NCI-H2081 treated with DMSO at 0.1 percent for 48 hours (cell line): ENCODE measurements at regions not wholly inside any gene's neighbourhood (a gene's known extent, or its start where the extent isn't known, plus 50 kb on each side); places are given as distances from the start of the nearest gene placed in this dataset.
"Not testable (repeated sequence)": the region's sequence is repeated elsewhere in the genome, so short reads cannot be mapped to it uniquely, and the experiment has no call there.

Experiments
- DNase-seq: peaks from one replicate; lab custom pipeline; 2025; lab: John Stamatoyannopoulos, UW

DNA sequence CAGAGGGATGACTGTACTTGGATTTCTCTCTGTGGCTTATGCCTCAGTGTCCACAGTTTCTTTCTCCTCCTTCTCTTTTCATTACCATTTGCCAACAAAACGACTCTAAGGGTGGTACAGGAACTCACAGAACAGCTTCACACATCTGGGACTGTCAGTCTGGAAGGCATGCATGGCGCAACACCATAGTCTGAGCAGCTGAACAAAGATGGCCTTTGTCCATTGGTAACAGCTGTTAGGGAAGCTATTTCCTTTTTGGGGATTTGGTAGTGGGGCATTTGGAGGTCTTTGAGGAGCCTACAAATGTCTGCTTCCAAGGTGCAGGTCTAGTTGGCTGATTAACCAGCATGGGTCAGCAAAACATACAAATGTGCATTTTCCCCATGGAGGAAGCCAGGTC, 81.4 kb upstream of the PCDH8 start:
- DNase-seq = no peak

- no peak for DNase-seq
Observed at GRCh38 chr13:52926971-52927370, 78.5 kb upstream of the PCDH8 start.

- DNase-seq = no peak
Observed at GRCh38 chr13:52925775-52926285, 77.4 kb upstream of the PCDH8 start.

DNA sequence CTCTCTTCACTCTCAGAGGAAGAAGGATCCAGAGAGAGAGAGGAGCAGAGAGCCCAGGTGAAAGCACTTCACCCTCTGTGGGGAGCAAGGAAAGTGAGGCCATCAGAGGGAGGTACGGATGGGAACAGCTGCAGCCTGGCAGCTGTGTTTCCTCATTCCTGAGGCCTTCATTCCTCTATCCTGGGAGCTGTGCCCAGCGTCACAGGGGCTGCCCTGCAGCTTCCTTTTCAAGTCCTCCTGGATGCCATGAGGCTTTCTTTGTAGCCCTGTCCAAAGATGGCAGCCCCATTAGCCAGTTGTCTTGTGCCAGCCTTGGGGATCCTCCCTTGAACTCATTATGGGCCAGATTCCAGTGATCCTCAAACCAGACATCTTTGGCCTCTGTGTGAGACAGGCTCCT, 76.8 kb upstream of the PCDH8 start:
- DNase-seq = no peak

DNA sequence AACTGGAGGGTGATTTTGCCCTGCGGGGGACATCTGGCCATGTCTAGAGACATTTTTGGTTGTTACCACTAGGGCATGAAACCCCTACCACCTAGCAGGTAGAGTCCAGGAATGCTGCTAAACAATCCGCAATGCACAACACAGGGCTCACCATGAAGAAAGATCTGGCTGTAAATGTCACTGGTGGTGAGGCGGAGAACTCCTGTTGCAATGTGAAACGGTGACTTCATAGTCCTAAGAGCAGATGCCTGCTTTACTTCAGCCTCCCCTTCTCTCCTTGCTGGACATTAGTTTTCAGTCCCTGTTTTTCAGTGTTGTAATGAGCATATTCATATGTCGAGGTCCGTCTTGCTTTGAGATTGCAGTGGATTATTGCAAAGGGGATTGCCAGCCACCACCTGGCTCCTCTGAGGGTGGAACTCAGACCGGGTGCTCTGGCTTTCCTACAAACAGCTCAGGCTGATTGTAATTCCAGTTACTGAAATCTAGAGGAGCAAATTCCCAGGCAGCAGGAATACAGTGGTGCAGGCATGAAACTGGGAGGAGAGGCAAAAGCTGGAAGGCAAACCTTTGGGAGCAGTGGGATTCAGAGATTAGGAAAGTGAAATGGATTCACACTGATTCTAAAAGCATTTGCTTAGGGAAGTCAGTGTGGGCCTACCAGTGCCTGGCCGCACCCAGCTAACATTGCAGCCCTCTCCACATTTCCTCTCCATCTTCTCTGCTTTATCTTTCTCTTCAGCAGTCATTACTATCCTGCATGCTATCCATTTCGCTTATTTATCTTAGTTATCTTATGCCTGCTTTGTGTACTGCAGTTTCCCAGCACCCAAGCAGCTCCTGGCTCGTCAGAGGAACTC, 76.1 kb upstream of the PCDH8 start:
- no peak for DNase-seq

DNA sequence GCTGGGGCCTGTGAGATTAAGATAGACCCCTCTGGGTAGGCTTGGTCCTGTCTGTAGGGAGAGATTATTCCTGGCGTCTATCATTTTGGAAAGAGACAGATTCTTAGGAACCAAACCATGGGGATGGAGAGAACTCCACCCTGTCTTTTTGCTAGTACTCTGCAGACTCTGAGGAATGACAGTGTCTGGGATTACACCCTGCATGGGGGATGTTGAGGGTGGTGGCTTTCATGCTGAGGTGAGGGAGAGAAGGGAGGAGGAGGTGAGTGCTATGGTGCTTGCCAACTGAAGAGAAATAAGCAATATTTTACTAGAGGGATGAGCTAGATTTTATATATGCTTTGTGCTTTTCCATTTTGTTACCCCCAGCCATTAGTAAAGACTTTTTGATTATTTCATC, 74.5 kb upstream of the PCDH8 start:
- DNase-seq = no peak

DNA sequence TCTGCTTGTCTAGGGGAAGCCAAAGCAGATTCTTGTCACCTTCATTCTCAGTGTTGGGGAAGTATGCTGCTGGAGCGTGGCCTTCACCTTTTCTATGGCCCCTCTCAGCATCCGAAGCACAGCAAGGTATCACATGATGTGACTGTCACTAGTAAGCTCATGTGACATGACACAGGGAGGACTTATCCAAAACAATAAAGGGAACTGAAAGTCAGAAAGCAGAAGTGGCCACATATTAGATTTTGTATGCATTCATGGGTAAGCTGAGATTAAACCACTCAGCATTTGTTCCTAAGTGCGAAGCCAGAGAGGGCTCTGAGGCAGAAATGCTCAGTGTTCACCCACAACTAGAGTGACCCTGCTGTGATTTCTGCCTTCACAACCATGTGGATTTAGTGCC, 72.8 kb upstream of the PCDH8 start:
- DNase-seq = no peak

DNA sequence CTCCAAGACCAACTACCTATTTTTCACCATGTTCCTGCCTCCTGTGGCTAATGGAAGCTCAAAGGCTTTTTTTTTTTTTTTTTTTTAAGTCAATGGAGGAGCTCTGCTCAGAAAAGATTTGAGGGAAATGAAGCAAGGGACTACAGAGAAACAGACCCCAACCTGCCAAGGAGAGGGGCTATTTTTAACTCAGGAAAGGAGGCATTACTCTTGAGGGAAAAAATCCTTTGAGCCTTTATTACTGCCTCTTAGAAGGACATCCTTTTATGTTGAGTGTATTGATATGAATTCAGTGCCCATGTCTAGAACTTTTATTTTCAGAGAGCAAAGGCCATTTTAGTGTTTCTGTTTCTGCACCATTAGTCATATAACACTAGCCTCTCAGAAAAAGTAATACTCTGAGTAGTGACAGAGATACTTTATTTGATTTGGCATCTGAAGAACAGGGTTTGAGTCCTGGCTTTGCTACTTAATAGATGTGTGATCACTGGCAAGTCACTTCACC, 68.1 kb upstream of the PCDH8 start:
- DNase-seq = no peak

GRCh38 chr13:52911340-52911739, 62.9 kb upstream of the PCDH8 start:
- no peak for DNase-seq

GRCh38 chr13:52910318-52910717, 61.9 kb upstream of the PCDH8 start:
- not testable (repeated sequence) for DNase-seq

DNA sequence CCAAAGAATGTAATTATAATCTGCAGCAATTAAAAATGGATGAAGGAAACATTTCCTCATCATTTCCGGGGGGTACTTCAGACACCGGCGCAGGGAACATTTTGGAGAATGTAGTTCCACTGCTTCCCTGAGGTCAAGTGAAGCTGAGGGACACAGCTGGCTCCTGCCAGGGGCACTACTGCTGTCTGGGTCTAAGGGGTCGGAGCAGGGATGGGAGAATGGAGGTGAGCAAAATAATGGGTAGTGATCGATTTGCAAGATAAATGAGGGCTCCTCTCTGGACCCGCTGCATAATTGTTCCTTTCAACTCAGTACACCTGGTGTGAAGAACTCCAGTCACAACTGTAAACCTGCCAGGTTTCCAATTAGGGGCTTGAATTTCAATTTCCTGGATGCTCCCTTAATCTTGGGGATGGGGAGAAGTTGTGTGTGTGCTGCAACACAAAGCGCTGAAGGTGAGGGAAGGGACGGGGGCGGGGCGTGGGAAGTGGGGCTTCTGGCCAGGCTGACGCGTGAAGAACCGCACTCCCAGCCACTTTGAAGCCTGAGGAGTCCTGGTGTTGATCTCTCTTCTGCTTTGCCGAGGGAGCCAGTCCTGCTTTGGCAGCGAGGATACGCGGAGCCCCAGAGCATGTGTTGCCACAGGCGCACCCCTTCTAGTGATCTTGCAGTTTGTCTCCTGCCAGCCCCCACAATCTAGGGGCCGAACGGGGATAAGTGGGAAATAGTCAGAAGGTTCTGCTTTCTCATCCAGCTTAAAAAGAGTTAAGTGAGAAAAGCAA, 57.9 kb upstream of the PCDH8 start:
- no peak for DNase-seq

DNA sequence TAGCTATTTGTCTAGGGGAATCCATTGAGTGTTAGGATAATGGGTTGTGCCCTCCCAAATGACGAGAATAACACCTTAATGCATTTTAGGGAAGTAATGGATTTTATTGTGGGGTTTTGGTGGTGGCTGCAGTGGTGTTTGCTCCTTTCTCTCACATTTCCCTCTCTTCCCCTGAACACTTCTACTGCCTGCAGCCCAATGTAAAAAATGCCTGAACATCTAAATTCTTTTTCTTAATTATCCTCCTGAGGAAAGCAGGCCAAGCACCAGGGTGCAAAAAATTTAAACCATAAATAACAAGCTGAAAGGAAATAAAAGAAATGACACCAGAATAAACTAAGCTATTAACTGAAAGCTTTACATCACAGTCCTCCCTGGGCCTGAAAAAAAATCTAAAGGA, 57.3 kb upstream of the PCDH8 start:
- DNase-seq = no peak

DNA sequence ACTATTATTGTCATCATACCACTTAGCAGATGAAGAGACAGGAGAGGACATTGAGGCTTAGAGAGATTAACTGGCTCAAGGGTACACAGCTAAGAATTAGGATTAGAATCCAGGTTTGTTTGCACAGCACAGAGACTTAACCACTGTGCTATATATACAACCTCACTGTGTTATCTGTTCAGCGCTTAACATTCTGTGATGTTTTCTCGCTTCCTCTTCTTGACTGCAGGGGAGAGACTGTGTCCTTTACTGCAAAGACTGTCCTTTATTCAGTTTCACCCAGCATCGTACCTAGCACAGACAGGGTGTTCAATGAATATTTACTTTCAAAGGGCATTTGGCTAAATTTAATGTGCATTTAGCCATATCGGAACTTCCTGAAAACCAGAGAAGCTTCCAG, 54.9 kb upstream of the PCDH8 start:
- DNase-seq = no peak

DNA sequence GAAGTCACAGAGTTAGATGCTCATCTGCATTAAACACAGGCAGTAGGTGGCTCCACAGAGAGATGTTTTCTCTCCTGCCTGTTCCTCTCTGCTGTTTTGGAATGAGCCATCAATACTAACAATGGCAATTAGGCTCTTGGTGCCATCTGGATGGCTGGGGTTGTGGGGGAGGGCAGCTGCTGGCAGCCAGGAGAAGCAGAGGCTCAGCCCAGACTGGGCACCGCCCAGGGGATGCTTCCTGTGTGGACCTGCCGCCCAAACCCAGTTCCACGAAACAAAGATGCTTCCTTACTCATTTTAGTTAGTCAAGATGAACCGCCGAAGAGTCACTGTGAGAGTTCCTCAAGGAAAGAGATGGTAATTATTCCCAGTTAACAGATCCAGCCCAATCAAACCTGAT, 50.8 kb upstream of the PCDH8 start:
- no peak for DNase-seq
